H1 (cell line): ENCODE measurements at regions not wholly inside any gene's neighbourhood (a gene's known extent, or its start where the extent isn't known, plus 50 kb on each side); places are given as distances from the start of the nearest gene placed in this dataset.

Experiments used
- E2F6 ChIP-seq: IDR thresholded peaks from 2 replicates; pipeline ENCODE4 v1.6.1; 2012; ENCODE audit warnings: inconsistent platforms
- GTF2F1 ChIP-seq: IDR thresholded peaks from 2 replicates; pipeline ENCODE4 v1.6.1; 2012; ENCODE audit warnings: low read depth, low read length, improper control_type of control experiment, borderline replicate concordance
- MAFK ChIP-seq: IDR thresholded peaks from 2 replicates; pipeline ENCODE4 v1.6.1; 2012; ENCODE audit warnings: low read depth, mild to moderate bottlenecking, improper control_type of control experiment, low read length
- PHF8 ChIP-seq: fragments of 200-600 bp; sonication (generic); conservative IDR thresholded peaks from 2 replicates; pipeline ENCODE4 v1.7.1; 2012; ENCODE audit warnings: low read depth, mild to moderate bottlenecking, inconsistent platforms, low read length, moderate library complexity
- SIN3A ChIP-seq, 2 experiments: IDR thresholded peaks in 1 of 2; conservative IDR thresholded peaks in 1 of 2; 2 replicates each; pipeline ENCODE4 v1.6.1; 2011 to 2012; ENCODE audit warnings: low read length in 2 of 2, improper control_type of control experiment in 1 of 2, low read depth in 1 of 2, mild to moderate bottlenecking in 1 of 2
- YY1 ChIP-seq: IDR thresholded peaks from 2 replicates; pipeline ENCODE4 v1.6.1; 2011; ENCODE audit warnings: low read depth, mild to moderate bottlenecking, low read length

- TF ChIP-seq GTF2F1, result no peak
- TF ChIP-seq YY1, result no peak
- no peak for TF ChIP-seq E2F6
- no peak for TF ChIP-seq MAFK
- TF ChIP-seq SIN3A (conservative IDR thresholded peaks at IDR 0.05 in 1 of 2, IDR thresholded peaks at IDR 0.05 in 1 of 2; ENCODE audit: low read depth in 1 of 2, low read length in 2 of 2), result no peak
- TF ChIP-seq PHF8, result no peak
These were observed 97.9 kb upstream of the TAF1B start (continued) for GRCh38 chr2:9745153-9745899.
